Ishikawa (cell line): ENCODE measurements at regions not wholly inside any gene's neighbourhood (a gene's known extent, or its start where the extent isn't known, plus 50 kb on each side); places are given as distances from the start of the nearest gene placed in this dataset.
"Not testable (repeated sequence)": the region's sequence is repeated elsewhere in the genome, so short reads cannot be mapped to it uniquely, and the experiment has no call there.

Experiments
- CEBPB ChIP-seq: IDR thresholded peaks from 2 replicates; pipeline ENCODE4 v1.6.1; 2012
- CREB1 ChIP-seq: IDR thresholded peaks from 2 replicates; pipeline ENCODE4 v1.6.1; 2012; ENCODE audit warnings: low read depth
- EGR1 ChIP-seq: IDR thresholded peaks from 2 replicates; pipeline ENCODE4 v1.6.1; 2012
- EP300 ChIP-seq: IDR thresholded peaks from 2 replicates; pipeline ENCODE4 v1.6.1; 2012; ENCODE audit warnings: borderline replicate concordance
- NFIC ChIP-seq: IDR thresholded peaks from 2 replicates; pipeline ENCODE4 v1.6.1; 2012
- RAD21 ChIP-seq: IDR thresholded peaks from 2 replicates; pipeline ENCODE4 v1.6.1; 2012; ENCODE audit warnings: low read depth
- REST ChIP-seq: IDR thresholded peaks from 2 replicates; pipeline ENCODE4 v1.6.1; 2012; ENCODE audit warnings: low read depth, mild to moderate bottlenecking
- TAF1 ChIP-seq: IDR thresholded peaks from 2 replicates; pipeline ENCODE4 v1.6.1; 2012; ENCODE audit warnings: low read depth, mild to moderate bottlenecking
- TCF12 ChIP-seq: IDR thresholded peaks from 2 replicates; pipeline ENCODE4 v1.6.1; 2012; ENCODE audit warnings: low read depth
- TEAD4 ChIP-seq: IDR thresholded peaks from 2 replicates; pipeline ENCODE4 v1.6.1; 2012

DNA sequence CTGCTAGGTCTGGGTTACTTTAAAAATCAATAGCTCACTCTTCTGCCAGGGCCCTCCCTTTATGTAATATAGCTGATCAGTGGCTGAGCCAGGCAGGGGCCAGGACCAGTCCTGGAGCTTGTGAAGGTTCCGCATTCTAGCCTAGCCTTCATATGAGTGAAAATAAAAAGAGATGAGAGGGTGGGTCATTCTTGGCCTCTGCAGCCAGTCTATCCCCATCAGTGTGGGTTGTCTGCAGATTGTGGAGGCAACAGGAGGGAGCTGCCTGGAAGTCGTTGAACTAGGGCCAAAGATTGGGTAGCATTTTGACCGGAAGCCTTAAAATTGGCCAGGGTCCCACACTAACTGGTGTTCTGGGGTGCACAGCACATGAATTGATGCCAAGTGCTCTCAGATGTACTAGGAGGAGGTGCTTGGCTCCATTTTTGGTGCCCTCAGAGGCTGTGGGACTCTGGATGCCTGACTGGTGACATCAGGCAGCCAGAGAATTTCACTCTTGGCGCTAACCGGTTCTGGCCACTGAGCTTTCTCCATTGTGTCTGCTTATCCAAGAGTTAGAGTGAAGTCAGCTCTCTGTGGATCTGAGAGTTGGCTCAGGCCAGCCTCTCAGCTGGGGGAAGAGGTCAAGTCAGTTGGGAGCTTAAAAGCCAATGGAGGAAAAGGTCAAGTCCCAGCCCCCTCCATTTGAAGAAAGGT lies 66.5 kb upstream of the IKBKE start:
- TF ChIP-seq TEAD4, CEBPB, CREB1, RAD21, TCF12, EP300, REST, TAF1, EGR1: not testable (repeated sequence)
- 0 out of 2 replicates have a peak, but pooled peaks have one; percentile 29 for TF ChIP-seq NFIC
